ENCODE measurements at regions not wholly inside any gene's neighbourhood (a gene's known extent, or its start where the extent isn't known, plus 50 kb on each side); places are given as distances from the start of the nearest gene placed in this dataset.
"Not testable (repeated sequence)": the region's sequence is repeated elsewhere in the genome, so short reads cannot be mapped to it uniquely, and the experiment has no call there.

DNA sequence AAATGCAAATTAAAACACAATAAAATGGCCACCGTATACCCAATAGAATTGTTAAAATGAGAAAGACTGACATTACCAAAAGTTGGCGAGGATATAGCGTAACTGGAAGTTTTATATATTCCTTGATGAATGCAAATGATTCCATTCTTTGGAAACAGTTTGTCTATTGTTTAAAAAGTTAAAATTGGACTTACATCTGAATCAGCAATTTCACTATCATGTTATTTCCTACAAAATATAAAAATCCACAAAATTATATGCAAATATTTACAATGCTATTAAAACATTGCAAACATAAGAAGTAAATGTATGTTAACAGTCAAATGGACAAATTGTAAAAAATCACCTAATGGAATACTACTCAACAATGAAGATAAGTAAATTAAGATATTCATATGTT lies 852.2 kb upstream of the NDST4 start:
- TF ChIP-seq, protein P1, sequence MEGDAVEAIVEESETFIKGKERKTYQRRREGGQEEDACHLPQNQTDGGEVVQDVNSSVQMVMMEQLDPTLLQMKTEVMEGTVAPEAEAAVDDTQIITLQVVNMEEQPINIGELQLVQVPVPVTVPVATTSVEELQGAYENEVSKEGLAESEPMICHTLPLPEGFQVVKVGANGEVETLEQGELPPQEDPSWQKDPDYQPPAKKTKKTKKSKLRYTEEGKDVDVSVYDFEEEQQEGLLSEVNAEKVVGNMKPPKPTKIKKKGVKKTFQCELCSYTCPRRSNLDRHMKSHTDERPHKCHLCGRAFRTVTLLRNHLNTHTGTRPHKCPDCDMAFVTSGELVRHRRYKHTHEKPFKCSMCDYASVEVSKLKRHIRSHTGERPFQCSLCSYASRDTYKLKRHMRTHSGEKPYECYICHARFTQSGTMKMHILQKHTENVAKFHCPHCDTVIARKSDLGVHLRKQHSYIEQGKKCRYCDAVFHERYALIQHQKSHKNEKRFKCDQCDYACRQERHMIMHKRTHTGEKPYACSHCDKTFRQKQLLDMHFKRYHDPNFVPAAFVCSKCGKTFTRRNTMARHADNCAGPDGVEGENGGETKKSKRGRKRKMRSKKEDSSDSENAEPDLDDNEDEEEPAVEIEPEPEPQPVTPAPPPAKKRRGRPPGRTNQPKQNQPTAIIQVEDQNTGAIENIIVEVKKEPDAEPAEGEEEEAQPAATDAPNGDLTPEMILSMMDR (IDR thresholded peaks at IDR 0.05), result no peak
- no peak overlapping the region for H3K4me3 ChIP-seq

DNA sequence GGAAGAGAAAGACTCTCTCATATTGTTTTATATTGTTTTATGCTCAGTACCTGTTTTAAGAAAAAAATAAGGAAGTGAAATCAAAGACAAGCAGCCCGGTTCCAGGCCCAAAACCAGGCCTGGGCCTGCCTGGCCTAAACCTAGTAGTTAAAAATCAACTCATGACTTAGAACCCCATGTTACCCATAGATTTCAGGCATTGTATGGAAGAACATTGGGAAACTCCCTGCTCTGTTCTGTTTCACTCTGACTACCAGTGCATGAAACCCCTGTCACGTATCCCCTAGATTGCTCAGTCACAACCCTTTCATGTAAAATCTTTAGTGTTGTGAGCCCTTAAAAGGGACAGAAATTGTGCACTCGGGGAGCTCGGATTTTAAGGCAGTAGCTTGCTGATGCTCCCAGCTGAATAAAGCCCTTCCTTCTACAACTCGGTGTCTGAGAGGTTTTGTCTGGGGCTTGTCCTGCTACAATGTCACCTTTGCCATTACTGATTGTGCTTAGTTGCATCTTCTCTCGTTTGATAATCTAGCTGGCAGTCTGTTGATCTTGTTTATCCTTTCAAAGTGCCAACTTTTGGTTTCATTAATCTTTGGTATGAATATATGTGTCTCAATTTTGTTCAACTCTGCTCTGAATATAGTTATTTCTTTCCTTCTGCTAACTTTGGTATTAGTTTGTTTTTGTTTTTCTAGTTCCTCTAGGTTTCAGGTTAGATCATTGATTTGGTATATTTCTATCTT lies 842.8 kb upstream of the NDST4 start:
- not testable (repeated sequence) for H3K27ac ChIP-seq; DNase-seq (ENCODE audit: low spot score); H3K4me1 ChIP-seq; H3K9me3 ChIP-seq; H3K36me3 ChIP-seq; H3K4me3 ChIP-seq; H3K27me3 ChIP-seq

More for the DNA sequence above, 852.2 kb upstream of the NDST4 start:
- no peak for DNase-seq (ENCODE audit: low spot score)
- Histone ChIP-seq H3K4me1 (no peaks in the 10 kb centered on the region), H3K9me3 (no peaks in the 10 kb centered on the region), H3K36me3 (no peaks in the 10 kb centered on the region), H3K27me3 (no peaks in the 10 kb centered on the region), H3K27ac (no peak overlapping the region)

DNA sequence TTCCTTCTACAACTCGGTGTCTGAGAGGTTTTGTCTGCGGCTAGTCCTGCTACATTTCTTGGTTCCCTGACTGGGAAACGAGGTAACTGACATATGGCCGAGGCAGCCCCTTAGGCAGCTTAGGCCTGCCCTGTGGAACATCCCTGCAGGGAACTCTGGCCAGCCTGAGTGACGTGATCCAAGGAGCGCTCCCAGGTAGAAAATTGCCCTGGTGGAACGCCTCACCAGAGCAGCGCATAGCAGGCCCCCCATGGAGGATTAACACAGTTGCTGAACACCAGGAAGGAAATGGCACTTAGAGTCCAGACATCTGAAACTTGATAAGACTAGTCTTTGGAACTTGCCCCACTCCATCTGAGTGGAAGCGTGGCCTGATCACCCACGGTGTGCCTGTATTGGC lies 837.4 kb upstream of the NDST4 start:
- TF ChIP-seq, protein P1 (IDR thresholded peaks at IDR 0.05), result no peak
- no peaks in the 10 kb centered on the region for H3K4me1 ChIP-seq
- no peak overlapping the region for H3K27ac ChIP-seq
- H3K4me3 ChIP-seq, result no peak overlapping the region
- DNase-seq (ENCODE audit: low spot score), result no peak
- no peaks in the 10 kb centered on the region for H3K36me3 ChIP-seq
- H3K9me3 ChIP-seq, result no peaks in the 10 kb centered on the region
- H3K27me3 ChIP-seq, result no peaks in the 10 kb centered on the region

DNA sequence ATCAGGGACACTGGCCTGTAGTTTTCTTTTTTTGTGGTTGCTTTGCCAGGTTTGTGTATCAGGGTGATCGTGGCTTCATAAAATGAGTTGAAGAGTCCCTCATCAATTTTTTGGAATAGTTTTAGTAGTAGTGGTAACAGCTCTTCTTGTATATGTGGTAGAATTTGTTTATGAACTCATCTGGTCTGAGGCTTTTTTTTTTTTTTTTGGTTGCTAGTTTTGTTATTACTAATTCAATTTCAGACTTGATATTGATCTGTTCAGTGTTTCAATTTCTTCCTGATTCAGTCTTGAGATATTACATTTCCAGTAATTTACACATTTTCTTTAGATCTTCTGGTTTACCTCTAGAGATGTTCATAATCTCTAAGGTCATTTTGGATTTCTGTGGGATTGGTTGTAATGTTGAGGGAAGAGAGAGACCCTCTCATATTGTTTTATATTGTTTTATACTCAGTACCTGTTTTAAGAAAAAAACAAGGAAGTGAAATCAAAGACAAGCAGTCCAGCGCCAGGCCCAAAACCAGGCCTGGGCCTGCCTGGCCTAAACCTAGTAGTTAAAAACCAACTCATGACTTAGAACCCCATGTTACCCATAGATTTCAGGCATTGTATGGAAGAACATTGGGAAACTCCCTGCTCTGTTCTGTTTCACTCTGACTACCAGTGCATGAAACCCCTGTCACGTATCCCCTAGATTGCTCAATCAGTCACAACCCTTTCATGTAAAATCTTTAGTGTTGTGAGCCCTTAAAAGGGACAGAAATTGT lies 836.7 kb upstream of the NDST4 start:
- DNase-seq (ENCODE audit: low spot score); H3K27me3 ChIP-seq; H3K4me3 ChIP-seq; H3K4me1 ChIP-seq; H3K27ac ChIP-seq; H3K9me3 ChIP-seq; H3K36me3 ChIP-seq: not testable (repeated sequence)

DNA sequence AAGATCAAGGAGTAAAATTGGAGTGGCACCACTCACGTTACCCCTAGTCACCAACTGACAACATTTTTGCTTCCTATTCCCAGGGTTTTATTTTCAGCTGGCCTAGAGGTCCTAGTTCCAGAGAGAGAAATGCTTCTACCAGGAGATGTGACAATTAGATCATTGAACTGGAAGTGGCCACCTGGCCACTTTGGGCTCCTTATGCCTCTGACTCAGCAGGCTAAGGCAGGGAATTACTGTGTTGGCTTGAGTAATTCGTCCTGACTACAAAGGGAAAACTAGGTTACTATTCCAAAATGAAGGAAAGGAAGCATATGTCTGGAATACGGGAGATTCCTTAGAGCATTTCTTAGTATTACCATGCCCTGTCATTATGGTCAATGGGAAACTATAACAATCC lies 831.6 kb upstream of the NDST4 start:
- TF ChIP-seq, protein P1 (IDR thresholded peaks at IDR 0.05), result no peak

DNA sequence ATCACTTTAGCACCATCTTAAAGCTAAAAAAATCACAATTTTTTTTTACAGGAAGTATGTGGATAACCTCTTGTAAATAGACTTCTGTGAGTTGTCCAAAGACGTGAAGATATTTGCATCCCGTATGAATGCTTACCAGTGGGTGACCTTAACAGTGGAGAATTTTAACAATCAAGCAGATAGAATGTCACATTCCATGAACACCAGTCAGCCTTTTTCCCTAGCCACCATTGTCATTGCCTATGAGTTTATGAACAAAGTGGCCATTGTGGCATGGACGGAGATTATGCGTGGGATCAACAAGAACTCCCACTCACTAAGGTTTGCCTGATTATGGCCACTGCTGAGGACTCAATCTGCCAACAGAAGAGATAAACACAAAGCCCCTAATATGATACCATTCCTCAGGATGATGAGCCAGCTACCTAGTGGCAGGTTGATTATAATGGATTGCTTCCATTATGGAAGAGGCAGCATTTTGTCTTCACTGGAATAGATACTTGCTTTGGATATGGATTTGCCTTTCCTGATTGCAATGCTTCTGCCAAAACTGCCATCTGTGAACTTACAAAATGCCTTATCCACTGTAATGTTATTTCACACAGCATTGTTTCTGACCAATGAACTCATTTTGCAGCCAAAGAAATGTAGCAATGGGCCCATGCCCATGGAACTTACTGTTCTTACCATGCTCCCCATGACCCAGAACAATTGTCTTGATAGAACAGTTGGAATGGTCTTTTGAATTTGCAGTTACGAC lies 830.9 kb upstream of the NDST4 start:
- TF ChIP-seq, protein P1 (IDR thresholded peaks at IDR 0.05), result no peak
- no peaks in the 10 kb centered on the region for H3K27me3 ChIP-seq
- no peaks in the 10 kb centered on the region for H3K36me3 ChIP-seq
- H3K27ac ChIP-seq, result no peak overlapping the region
- H3K4me1 ChIP-seq, result no peaks in the 10 kb centered on the region
- no peaks in the 10 kb centered on the region for H3K9me3 ChIP-seq
- no peak for DNase-seq (ENCODE audit: low spot score)
- no peak overlapping the region for H3K4me3 ChIP-seq

More for the DNA sequence above, 831.6 kb upstream of the NDST4 start:
- Histone ChIP-seq H3K27me3 (no peaks in the 10 kb centered on the region), H3K9me3 (no peaks in the 10 kb centered on the region), H3K36me3 (no peaks in the 10 kb centered on the region), H3K4me3 (no peak overlapping the region), H3K27ac (no peak overlapping the region), H3K4me1 (no peaks in the 10 kb centered on the region)
- DNase-seq (ENCODE audit: low spot score), result no peak

All from right atrium auricular region (tissue), 2 donors.